HG02884 (cell line): ENCODE measurements at regions not wholly inside any gene's neighbourhood (a gene's known extent, or its start where the extent isn't known, plus 50 kb on each side); places are given as distances from the start of the nearest gene placed in this dataset.

Experiments used
- ATAC-seq: cut with Tn5 transposase; IDR thresholded peaks from one replicate; pipeline ENCODE4 v1.9.1; 2021; ENCODE audit warnings: mild to moderate bottlenecking, moderate library complexity; ENCODE audit not compliant: unreplicated experiment

DNA sequence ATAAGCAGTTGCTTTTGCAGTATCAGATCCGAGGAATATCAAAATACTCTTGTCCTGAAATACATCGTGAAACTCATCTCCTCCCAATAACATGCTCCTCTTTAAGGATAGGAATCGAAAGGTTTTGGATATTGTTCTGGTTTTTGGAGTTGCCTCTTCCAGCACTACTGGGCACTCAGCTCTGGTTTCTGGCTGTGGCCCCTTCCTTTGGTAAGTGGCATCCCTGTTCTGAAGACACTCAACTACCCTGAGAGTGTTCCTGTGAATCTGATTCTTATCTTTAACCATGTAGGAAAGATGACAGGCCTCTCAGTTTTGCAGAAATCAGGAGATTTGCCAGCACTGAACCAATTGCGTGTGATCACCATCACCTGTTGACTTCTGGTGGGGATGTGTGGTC, 327.5 kb upstream of the TBL1XR1 start:
- no peak for ATAC-seq

DNA sequence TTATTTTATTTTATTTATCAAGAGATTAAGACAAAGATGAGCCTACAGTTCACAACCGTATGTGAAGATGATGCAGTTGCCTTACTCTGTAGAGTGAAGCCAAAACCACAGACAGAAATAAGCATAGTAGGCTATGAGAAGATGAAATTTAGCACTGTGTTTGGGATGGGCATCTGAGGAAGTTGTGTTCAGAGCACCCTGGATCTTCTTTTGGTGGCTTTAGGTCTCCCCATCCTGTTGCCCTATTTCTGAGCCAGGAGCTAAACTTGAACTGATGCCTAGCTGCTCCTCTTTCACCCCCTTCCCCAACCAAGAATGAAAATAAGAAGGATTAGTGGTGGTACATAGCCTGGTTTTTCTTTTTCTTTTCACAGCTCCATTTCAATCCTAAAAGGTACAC, 328.1 kb upstream of the TBL1XR1 start:
- ATAC-seq = no peak

DNA sequence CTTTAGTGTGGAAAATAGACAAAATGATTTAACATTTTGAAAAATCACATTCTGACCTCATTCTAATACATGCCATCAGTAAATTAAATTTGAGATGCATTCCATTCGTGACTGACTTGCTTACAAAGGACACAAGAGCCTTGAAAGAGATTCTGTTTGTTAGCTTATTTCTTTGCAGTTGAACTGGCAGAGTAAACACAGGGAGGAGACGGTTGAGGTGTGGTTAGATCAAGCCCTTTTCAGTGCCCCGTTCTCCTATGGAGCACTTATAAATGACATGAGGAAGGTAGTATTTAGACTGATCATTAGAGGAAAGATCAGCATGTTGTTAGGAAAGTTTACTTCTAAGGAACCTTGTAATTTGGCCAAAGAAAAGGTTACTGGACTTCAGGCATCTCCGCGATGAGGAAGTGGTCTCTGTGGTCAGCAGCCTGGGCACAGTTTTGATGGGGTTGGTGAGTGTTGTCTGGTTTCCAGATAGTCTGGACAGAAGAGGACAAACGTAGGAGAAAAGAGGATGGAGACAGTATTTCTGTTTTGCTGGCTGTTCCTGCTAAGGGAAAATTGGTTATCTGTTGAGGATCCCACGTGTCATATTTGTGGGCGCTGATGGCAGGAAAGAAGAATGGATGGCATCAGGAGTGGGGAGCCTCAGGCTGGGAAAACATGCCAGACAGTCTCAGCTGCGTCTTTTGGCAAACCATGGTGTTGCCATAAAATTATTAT, 328.9 kb upstream of the TBL1XR1 start:
- ATAC-seq = no peak

DNA sequence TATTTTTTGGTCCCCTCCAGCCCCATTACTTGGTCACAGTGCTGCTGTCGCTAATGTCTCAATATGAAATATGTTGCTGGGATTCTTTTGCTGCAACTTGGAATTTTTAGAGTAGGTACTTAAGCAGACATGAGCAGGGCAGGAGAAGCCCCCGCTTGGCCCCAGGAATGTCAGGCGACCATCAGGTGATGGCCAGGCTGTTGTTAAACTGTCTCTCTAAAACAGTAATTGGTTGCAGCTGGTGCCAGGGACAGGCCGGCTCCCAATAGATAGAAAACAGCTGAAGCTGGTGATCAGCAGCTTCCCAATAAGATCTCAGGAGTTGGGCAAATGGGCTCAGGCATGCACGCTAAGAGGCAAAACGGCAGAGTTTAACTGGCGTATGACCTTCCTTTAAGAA, 329.9 kb upstream of the TBL1XR1 start:
- ATAC-seq = no peak

DNA sequence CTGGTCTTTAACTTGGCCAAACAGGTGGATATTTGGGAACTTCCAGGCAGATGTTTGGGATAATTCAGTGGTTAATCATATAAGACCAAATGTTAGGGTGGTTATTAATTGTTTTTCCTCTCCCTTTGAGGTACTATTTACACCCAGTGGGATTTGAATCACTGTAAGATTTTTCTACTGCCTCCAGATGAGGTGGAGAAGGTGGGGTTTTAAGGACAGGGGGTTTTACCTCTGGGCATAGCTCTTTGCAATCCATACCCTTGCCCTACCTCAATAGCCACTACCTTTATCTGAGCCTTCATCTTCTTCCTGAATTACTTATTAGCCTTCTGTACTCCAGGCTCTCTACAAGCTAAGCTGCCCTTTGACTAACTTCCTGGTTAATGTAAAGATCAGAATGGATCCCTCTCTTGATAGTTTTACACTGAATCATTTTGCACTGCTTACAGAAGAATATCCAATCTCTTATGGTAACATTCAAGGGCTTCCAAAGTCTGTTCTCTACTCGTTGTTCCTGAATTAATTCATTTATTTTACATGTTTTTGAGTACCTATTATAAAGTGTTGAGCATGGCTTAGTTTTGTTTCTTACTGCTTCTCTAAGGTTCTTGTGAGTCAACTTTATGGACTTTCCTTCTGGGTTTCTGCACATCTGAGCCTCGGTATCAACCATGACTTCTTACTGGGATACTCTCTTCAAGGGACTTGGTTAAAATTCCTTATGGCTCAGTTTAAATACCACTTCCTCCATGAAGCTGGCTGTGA, 331.2 kb upstream of the TBL1XR1 start:
- no peak for ATAC-seq

DNA sequence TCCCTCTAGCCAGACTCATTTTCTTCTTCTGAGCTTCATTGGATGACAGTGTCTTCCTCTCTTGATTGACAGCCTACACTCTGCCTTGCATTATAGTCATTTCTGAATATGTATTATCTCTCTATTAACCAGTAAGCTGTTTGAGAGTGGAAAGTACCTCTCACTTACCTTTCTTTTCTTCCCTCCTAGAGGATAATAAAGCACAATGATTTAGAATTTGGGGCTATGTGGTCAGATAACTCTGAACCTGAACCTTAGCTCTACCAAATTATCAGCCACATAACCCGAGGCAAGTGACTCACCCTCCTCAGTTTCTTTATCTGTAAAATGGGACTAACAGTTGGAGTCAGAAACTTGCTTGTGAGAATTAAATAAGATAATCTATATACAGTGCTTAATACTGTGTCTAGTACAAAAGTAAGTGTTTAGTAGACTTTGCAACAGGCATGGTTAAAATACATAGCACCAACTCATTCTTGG, 331.8 kb upstream of the TBL1XR1 start:
- no peak for ATAC-seq

DNA sequence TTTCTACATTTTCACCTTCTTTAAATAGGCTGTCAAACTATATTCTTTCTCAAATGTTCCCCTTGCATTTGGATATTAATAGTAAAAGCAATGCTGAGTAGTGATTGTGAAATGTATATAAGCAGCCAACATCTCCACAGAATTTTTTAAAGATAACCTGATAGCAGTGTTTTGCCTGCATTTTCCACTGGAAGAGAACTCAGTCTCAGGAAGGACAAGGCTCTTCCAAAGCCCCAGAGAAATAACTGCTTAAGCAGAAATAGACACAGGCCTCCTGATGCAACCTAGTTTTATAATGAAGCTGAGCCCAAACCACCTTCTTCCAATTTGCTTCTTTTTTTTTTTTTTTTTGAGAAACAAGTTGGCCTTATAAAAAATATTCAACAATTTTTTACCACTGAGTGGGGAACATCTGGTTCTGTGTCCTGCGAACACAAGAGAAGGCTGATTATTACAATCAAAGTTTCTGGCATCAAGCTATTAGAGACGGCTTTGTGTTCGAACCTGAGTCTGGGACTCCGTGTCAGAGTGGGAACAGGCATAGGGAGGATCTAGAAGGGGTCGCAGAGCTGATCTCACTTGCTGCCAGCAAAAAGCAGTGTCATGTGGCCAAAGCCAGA, 332.5 kb upstream of the TBL1XR1 start:
- no peak for ATAC-seq

DNA sequence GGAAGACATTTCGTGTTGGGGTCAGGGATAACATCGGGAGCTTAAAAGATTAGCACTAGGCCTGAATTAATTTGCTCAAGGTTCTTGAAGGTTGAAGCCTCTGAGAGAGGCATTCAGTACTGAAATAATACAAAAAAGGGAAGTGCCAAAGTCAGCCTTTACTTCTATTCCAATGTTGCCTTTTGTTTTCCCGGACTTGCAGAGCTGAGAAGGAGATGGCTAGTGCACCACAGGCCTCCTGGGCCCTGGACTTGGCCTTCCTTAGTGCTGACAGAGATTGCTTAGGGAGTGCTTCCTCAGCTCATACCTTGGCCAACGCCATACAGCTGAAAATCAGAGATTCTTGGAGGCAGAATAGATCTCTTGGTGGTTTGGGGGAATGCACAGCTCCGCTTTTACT, 333.6 kb upstream of the TBL1XR1 start:
- ATAC-seq = no peak

DNA sequence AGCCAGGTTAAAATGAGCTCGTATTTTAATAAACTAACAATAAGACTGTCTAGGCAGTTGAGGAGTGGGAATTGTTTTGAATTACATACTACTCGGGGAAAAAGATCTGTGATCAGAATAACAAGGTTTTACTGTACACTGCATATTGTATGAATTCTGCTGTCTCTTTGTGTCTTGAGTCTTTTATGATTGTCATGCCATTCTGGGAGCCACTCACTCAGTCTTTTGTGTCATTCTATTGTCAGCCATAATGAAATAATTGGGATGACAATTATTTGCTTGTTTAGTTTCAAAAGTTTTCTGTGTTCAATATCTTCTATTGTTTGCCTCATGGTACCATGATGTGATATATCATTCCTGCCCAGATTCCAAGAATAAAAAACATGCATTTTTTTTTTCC, 339.6 kb upstream of the TBL1XR1 start:
- no peak for ATAC-seq

DNA sequence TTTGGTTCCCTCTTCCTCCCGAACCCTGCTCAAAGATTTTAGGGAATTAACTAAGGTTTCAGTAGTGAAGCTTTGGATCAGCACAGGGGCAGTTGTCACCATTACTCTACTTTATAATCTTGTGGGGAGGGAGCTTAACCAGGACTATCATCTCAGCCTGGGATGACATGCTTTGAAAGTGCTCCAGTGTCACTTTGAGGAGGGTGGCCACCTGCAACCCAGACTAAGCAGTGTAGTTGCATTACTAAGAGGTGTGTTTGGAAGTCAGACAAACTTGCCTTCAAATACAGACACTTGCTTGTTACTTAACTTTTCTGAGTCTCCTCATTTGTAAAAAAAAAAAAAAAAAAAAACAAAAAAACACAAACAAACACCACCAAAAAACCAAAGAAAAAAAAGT, 340.3 kb upstream of the TBL1XR1 start:
- ATAC-seq = no peak

DNA sequence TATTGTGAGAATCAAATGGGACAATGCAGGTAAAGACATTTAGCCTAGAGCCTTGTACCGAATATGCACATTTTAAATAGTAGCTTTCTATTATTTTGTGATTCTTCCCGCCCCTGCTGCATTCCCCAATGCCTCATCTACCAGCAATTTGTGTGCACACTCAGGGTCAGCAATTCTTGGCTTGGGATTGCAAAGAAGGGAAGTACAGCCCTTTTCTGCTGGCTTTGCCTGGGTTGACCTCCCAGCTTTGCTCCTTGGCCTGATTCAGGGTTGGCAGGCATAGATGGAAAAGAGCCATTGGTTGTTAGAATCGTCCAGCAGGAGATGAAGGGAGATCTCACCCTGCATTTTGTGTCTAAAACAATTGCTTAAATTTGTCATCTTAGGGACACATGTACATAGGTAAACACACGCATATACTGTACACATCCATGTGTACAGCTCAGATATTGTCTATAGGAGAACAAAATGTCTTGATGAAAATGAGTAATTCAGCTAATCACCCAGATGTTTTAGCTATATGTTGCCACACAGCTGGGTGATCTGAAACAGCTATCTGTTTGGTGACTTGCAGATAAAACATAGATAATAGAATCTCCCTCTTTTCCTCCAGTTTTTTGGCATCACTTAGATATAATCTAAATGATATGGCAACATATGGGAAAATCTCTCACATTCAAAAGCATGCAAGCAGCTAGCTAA, 340.9 kb upstream of the TBL1XR1 start:
- ATAC-seq = no peak

DNA sequence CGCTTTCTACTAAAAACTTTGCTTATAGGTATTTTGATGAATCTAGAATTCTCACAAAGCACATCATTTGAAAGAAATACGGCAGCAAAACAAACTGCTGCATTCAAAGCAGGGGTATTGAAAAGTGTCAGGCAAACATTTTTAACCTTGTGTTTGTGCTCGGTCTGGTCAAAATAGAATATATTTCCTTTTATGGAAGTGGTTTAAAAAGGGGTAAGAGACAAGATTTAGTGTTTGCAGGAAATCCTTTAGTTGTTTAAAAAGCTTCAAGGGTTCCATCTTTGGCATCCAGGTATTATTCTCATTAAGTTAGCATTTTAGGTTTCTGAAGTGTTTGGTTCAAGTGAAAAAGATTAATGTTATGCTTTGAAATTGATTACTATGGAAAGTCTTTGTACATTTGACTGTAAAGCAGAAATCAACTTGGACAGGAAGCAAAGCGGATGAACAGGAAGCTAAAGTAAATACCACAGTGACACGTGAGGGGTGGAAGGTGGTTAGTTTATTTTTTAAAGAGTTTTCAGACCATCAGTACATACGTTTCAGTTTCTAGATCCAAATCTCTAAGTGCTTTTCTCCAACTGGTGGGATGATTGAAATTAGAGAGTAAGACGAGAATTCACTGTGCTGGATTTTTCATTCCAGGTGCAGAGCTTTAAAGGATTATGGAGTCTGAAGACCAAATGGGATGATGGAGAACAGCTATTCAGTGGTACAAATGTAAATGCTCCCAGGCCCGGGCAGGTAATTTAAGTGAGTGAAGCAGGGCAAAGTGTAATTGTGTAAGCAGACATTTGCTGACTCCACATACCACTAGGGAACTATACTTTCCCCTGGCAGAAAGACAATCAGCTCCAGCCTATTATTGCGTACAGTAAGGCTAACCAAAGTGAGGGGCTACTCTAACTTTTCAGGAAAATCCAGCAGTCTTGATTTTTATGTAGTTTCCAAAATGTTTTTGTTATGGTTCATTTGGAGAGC, 341.8 kb upstream of the TBL1XR1 start:
- ATAC-seq = peak; percentile 92

DNA sequence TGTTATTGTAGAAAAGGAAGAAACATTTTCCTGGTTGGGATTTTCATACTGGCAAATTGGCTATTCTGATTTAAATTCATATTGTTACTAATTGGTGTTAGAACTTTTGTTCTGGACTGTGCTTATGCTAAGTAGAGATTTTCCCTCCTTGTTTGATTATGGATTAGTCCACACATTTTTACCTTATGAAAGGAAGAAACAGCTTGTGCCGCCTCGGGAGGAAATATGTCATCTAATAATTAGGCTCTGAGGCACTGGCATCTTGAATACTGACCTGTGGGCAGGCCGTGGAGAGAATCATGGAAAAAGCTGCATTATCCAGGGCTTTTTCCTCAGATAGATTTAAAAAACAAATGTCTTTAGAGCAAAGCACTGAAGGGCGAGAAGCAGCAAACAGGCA, 344.3 kb upstream of the TBL1XR1 start:
- ATAC-seq = no peak

DNA sequence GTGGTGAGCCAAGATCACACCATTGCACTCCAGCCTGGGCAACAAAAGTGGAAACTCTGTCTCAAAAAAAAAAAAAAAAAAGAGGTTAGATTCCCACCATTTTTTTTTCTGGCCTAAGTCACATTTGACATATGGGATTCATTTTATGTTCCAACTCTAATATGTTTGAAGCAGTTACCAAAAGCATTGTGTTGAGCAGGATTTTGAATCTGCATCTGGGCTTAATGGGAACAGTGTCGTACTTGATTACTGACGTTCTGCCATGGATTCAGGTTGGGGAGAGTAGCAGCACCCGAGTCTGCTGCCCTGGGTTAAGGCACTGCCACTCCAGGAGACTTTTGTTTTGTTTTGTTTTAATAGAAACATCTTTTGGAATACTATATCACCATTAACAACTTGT, 348.7 kb upstream of the TBL1XR1 start:
- no peak for ATAC-seq

DNA sequence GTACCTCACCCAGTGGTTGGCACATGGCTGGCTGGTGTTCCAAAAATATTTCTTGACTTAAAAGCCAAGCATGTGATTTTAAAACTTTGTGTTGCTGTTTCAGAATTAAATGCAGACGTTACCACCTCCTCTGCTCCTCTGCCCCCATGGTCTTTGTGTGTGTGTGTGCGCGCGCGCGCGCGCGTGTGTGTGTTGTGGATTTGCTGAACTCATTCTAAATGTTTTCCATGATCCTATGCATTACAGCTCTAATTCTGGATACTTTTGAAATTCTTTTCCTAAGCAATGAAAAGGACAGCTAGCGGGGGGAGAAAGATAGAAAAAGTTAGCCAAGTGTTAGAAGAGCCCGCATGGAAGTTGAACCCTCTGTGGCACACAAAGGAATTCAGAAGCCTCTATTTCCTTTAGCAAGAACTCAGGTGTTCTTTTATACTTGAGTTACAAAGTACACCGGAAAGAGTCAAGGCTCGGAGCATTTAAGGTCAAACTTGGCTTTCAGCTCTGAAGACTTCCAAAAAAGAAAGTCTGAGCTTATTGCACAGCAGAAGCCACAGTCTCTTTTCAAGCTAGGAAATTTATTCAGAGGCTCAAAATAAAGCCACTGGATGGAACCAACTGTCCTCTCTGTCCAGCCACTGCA, 350.5 kb upstream of the TBL1XR1 start:
- no peak for ATAC-seq

DNA sequence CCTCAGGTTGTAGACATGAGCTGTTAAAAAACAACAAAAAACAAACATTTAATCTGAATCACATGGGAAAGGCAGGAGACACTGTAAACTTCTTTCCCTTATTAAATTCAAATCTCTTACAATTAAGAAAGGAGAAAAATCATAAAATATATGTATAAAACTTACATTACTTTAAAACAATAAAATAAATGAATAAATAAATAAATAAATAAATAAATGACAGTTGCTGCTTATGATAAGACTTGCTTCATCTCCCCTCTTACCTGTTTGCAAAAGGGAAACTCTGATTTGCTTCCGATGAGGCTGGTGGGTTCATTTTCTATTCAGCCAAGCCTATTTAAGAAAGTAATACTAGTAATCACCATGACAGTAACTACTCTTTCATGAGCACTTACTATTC, 353.4 kb upstream of the TBL1XR1 start:
- no peak for ATAC-seq

DNA sequence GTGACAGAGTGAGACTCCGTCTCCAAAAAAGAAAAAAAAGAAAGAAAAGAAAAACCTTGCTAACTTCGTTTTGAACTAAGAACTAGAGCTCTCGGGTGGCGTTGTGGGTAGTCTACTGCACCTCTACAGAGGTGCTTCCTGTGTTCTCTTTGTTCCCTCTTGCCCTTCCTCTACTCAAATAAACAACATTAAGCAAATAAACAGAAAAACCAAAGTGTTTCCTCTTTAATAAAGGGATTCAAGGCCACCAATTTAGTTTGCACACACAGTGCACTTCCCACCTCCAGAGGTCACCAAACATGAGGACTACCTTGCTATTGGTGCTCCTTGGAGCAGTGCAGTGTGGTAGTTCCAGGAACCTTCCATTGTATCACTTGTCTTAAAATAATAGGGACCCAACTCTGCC, 354.2 kb upstream of the TBL1XR1 start:
- no peak for ATAC-seq

DNA sequence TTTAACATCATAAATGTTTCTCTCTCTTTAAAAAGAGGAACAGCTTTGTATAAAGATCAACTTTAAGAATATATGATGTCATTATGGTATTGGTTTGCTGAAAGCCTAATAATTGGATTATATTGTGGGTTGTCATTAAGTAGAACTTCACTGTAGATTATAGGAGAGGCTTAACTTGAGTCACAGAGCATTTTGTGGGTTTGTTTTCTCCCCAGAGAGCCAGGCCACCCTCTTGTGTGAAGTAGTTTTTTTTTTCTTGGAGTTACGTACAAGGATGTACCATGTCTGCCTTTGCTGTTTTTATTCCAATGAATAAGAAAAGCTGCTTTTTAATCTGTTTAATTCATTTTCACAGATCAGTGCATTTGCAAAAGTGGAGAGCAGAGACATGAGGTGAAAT, 354.8 kb upstream of the TBL1XR1 start:
- ATAC-seq = no peak

DNA sequence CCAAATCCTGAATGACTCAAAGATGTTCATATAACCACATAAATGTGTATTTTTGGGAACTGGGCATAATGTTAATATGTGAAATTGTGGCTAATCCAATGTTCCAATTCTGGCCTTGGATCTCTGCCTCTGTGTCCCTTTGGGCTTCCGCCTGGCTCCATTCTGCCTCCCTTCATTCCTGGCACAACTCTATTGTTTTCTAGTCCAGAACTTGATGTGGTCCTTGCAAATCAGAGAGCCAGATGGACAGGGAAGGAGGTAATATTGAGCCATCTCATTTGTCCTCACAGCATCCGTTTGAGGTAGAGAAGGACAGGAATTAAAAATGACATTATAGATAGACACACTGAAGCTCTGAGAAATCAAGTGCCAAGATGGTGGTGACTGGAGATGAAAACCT, 355.7 kb upstream of the TBL1XR1 start:
- ATAC-seq = no peak

DNA sequence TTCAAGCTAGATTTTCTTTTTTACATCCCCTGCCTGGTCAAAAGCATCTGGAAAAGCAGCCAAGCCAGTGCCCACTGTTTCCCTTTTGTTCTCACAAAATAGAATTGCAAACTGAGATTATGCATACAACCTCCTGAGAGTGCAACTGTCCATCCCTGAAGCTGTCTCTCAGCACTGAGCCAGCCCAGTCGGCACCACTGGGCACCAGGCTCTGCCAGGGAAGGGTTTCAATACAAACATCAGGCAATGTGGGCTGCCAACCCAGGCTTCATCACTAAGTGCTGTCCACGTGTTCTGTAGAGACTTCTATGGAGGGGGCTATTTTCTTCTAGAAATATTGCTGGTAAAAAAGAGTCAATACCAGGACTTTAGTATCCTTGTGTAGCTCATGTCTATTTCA, 356.3 kb upstream of the TBL1XR1 start:
- no peak for ATAC-seq
